GM19328 (cell line): ENCODE measurements at regions not wholly inside any gene's neighbourhood (a gene's known extent, or its start where the extent isn't known, plus 50 kb on each side); places are given as distances from the start of the nearest gene placed in this dataset.

ENCODE experiments used
- ATAC-seq: cut with Tn5 transposase; IDR thresholded peaks from one replicate; pipeline ENCODE4 v1.9.1; 2021; ENCODE audit warnings: mild to moderate bottlenecking, moderate library complexity; ENCODE audit not compliant: unreplicated experiment

DNA sequence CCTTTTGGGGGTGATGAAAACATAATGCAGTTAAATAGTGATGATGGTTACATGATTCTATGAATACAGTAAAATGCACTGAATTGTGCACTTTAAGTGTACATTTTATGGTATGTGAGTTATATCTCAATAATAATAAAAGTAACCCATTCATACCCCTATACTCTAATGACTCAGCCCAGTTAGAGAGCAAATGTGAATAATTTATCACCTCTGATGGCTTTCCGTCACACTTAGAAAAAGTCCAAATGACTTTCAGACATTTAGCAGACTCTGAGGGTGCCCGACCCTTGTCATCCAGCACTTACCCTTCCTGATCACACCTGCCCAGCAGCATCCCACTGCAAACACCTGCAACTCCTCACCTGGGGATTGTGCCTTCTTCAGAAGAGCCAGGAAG lies 148.1 kb upstream of the MAF start:
- no peak for ATAC-seq

- ATAC-seq = no peak
Measured at GRCh38 chr16:79747688-79748087, 147.2 kb upstream of the MAF start.

DNA sequence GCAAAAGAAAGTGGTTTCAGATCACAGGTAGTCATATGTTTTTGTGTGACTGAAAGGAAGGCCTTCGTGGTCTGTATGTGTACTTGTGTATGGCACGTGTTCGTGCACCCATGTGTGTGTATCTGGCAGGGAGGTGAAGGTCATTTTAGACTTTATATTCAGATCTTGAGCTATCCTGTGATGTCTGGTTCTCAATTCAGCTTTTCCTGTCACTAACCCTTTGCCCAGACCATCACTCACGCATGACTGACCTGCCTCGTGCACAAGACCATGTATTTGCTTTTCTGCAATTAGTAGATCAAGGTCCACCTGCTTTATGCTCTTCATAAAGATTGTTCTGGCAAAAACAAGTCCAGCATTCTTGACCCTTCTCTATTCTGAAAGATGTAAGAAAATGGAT lies 139.7 kb upstream of the MAF start:
- ATAC-seq = no peak

- no peak for ATAC-seq
Measured at GRCh38 chr16:79735271-79735670, 134.7 kb upstream of the MAF start.

- no peak for ATAC-seq
Measured at GRCh38 chr16:79734721-79735120, 134.2 kb upstream of the MAF start.

GRCh38 chr16:79728923-79729240 lies 128.3 kb upstream of the MAF start:
- no peak for ATAC-seq

- ATAC-seq = no peak
Measured at GRCh38 chr16:79728048-79728922, 127.7 kb upstream of the MAF start.

DNA sequence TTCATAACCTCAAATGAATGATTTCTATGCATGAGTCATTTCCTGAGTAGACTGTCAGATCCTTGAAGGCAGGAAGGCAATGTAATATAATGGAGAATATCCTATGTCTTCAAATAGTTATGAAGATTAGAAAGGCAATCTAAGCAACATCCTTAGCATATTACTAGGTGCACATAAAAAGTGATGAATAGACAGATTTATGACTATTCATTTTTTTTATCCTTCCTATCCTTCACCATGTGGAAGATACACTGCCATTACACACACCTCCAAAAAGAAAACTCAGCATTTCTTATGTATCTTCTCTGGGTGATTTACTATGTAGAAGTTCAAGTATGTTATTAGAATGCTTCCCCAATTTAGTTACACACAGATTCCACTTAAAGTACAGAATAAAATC lies 126.4 kb upstream of the MAF start:
- ATAC-seq = no peak

DNA sequence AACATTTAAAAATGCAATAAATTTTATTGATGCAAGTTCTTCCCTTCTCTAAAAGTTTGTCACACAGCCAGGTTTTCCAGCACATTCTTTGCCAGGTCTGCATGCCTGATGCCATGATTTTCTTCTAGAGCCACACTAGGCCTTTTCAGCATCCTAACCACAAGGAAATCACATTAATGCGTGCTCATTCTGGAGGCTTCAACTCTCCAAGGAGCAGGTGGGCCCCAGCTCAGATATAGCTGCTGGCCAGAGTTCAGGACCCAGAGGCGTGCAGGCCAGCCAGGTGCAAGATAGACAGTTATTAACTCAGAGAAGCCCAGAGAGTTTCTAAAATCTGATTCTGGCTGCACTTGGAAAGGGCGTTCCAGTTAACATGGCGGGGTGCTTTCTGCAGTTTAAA lies 124.5 kb upstream of the MAF start:
- ATAC-seq = no peak

- ATAC-seq = no peak
Measured at GRCh38 chr16:79723583-79724168, 123.1 kb upstream of the MAF start.

DNA sequence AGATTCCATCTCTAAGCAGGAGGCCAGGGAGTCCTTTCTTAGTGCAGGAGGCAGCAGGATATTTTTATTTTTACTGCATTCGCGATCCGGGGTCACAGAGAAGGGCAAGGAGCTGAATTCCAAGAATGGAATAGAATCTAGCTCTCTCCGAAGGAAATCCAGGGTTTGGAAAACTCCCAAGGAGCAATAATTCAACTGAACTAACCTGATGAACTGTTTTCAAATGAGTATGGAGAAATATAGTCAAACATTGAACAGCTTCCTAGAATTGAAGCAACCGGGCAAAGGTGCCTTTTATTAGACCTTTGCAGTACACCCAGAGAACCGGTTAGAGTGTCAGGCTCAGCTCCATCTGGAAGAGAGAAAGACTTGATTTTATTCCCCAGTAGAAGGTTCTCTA lies 120.7 kb upstream of the MAF start:
- no peak for ATAC-seq

DNA sequence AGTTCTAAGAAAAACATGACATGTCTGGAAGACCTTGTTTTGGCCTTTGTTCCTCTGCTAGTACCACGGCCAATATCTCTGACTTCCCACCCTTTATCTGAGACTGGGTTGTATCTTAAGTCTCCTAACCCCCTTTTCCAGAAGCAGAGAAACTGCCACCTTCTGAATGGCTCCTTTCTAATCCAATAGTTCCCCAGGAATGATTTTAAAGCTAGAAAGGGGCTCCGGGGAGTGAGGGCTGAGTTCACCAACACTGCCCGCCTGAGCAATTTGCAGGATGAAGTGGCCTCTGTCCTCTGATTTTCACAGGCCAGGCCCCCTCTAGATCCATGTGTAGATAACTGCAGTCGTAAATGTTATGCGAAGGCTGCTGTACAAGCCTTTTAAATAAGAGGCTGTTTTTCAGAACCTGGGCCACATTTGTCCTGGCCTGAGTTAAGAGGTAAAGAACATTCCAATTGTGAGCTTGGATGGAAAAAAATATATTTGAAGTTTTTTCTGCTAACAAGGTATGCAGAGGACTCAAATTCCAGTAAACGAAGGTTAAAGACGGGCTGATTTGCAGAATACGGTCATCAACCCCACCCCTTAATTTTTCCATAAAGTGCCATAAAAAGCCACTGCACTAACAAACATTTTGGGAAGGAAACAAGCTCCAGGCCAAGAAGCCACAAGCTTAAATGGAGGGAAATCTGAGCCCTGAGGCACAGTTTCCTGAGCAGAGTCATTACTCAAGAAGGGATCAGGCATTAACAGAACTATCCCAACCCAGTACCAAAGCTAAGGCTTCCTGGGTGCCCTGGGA lies 117.0 kb upstream of the MAF start:
- ATAC-seq = no peak

GRCh38 chr16:79716645-79717332 lies 116.3 kb upstream of the MAF start:
- ATAC-seq = no peak

- ATAC-seq = no peak
Measured at GRCh38 chr16:79715061-79715460, 114.5 kb upstream of the MAF start.

- no peak for ATAC-seq
Measured at GRCh38 chr16:79714440-79714839, 113.9 kb upstream of the MAF start.

- no peak for ATAC-seq
Measured at GRCh38 chr16:79713609-79714309, 113.2 kb upstream of the MAF start.

GRCh38 chr16:79712276-79712675 lies 111.7 kb upstream of the MAF start:
- no peak for ATAC-seq

DNA sequence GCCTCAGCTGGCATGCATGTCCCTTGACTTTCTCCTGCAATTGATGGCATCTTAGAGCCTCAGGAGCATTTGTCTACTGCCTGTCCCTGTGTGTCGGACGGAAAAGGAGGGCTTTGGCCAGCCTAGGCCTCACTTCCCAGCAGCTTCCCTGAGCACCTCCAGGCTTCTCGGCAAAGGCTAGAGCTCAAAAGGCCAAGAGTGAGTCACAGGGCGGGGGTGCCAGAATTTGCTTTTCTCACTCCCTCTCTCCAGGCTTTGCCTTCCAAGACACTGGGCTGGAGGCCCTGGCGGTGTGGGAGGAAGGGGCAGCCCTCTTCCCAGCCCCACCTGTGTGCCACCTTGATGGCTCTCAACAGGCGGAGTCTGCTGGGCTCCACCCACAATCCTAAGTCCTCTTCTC lies 107.3 kb upstream of the MAF start:
- no peak for ATAC-seq

- no peak for ATAC-seq
Measured at GRCh38 chr16:79703066-79703465, 102.5 kb upstream of the MAF start.

- no peak for ATAC-seq
Measured at GRCh38 chr16:79698341-79698753, 97.8 kb upstream of the MAF start.
